ENCODE measurements at regions not wholly inside any gene's neighbourhood (a gene's known extent, or its start where the extent isn't known, plus 50 kb on each side); places are given as distances from the start of the nearest gene placed in this dataset.

DNA sequence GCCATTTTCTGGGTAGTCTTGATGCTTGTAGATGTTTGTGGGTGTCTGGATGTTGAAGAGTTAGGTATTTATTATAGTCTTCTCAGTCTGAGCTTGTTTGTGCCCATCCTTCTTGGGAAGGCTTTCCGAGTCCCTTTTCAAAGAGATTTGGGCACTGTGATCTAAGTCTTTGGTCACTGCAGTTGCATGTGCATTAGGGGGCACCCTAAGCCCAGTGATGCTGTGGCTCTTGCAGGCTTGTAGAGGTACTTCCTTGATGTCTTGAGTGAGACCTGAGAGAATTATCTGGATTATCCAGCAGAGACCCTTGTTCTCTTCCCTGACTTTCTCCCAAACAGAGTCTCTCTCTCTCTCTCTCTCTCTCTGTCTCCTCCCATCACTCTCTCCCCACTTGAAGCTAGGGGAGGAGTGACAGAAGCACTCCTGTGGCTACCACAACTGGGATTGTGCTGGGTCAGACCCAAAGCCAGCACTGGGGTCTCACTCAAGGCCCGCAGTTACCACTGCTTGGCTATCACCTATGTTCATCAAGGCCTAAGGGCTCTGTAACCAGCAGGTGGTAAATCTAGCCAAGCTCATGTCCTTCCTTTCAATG, 68.5 kb downstream of the TMCO5A start:
- TF ChIP-seq, protein P1, sequence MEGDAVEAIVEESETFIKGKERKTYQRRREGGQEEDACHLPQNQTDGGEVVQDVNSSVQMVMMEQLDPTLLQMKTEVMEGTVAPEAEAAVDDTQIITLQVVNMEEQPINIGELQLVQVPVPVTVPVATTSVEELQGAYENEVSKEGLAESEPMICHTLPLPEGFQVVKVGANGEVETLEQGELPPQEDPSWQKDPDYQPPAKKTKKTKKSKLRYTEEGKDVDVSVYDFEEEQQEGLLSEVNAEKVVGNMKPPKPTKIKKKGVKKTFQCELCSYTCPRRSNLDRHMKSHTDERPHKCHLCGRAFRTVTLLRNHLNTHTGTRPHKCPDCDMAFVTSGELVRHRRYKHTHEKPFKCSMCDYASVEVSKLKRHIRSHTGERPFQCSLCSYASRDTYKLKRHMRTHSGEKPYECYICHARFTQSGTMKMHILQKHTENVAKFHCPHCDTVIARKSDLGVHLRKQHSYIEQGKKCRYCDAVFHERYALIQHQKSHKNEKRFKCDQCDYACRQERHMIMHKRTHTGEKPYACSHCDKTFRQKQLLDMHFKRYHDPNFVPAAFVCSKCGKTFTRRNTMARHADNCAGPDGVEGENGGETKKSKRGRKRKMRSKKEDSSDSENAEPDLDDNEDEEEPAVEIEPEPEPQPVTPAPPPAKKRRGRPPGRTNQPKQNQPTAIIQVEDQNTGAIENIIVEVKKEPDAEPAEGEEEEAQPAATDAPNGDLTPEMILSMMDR (IDR thresholded peaks at IDR 0.05; ENCODE audit: low read depth, low read length), result peak; percentile 80
- DNase-seq (ENCODE audit: low read depth, low spot score), result peak; percentile 83
- H3K4me3 ChIP-seq (ENCODE audit: low read depth, low read length), result no peak overlapping the region
- in situ Hi-C loops (cut with HindIII; ENCODE audit: low sequenced_read_pairs), result no loop called here

DNA sequence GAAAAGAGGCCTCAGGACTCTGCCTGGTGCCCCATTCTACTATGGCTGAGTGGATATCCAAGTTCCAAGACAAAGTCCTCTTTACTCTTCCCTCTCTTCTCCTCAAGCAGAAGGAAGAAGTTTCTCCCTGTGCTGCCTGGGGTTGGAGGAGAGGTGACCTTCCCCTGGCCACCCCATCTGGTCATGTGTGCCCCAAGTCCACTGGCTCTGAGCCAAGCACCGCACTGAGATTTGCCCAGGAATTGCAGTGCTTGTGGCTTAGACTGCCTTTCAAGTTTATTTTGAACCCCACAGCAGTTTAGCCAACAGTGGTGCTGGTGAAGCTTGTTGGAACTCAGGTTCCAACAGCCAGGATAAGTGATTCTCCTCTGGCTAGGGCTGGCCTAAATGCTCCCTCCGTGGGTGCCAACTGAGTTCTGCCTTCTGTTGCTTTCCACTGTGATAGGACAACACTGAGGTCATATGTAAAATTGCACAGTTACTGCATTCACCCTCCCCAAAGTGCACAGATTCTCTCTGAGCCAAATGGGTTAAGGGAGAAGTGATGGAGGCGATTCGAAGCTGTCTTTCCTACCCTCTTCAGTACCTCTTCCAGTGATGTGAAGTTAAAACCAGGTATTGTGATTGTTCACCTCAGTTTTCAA, 69.9 kb downstream of the TMCO5A start:
- TF ChIP-seq, protein P1 (IDR thresholded peaks at IDR 0.05; ENCODE audit: low read depth, low read length), result no peak
- in situ Hi-C loops (cut with HindIII; ENCODE audit: low sequenced_read_pairs), result no loop called here
- no peak for DNase-seq (ENCODE audit: low read depth, low spot score)
- no peak overlapping the region for H3K4me3 ChIP-seq (ENCODE audit: low read depth, low read length)

DNA sequence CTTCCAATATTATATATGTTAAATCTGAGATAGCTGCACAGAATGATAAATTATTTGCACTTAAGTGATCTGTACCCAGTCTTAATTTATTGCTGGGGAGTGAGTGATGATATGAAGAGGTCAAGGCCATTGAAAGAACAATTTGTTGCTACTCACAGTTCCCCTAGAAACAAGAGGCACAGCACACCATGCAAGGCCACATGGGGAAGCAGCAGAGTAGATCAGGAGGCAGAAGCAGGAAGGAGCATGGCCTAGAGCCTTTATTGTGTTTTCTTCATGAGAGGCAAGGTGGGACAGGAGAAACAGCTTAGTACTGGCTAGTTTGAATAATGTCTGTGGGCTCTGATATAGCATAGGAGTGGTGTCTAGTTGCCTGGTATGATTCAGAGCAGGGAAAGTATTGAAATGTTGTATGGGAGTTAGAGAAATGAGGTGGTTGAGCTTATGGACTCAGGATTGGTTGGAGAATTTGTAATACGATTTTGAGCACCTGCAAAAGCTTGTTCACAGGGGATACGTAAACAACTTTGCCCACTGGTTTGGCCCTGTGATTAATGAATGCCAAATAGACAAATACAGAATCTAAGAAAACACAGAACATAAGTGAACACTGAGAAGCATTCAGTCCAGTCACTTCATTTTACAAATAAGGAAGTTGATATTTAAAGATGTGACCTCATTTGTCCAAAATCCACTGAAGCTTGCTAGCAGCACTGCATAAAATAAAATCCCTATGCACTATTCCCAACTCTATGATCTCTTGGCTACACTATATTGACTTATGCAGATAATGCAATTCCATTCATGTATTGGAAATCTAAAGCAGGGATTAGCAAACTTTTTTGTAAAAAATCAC, 71.7 kb downstream of the TMCO5A start:
- no peak overlapping the region for H3K4me3 ChIP-seq (ENCODE audit: low read depth, low read length)
- no peak for DNase-seq (ENCODE audit: low read depth, low spot score)
- TF ChIP-seq, protein P1 (IDR thresholded peaks at IDR 0.05; ENCODE audit: low read depth, low read length), result no peak
- in situ Hi-C loops (cut with HindIII; ENCODE audit: low sequenced_read_pairs), result no loop called here

DNA sequence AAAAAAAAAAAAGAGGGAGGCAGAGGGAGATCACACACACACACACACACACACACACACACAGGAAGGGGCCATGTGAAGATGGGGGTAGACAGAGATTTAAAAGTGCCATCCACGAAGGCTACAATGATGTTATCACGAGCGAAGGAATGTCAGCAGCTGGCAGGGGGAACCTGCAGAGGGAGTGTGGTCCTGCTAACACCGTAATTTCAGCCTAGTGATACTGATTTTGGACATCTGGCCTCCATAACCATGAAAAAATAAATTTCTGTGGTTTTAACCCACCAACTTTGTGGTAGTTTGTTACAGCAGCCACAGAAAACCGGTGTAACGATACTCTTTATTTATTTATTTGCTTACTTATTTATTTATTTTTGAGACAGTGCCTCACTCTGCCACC, 76.0 kb downstream of the TMCO5A start:
- in situ Hi-C loops (cut with HindIII; ENCODE audit: low sequenced_read_pairs), result no loop called here

DNA sequence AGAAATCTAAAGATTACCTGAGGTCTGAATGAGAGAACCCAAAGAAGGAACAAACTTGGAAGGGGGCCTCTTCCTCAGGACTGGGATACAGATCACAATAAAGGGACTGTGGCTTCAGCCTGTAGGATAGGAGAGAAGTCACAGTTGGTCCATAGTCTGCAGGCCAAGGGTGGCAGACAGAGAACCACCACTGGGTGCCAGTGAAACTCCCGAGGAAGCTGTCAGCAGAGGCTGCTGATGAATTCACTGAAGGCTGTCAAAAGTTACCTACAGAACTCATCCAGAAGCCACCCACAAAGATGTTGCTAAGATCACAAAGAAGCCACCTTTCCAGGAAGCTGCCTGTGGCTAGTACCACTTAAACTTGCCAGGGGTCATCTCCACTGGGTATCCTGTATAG, 78.5 kb downstream of the TMCO5A start:
- TF ChIP-seq, protein P1 (IDR thresholded peaks at IDR 0.05; ENCODE audit: low read depth, low read length), result no peak
- in situ Hi-C loops (cut with HindIII; ENCODE audit: low sequenced_read_pairs), result no loop called here
- H3K4me3 ChIP-seq (ENCODE audit: low read depth, low read length), result no peak overlapping the region
- DNase-seq (ENCODE audit: low read depth, low spot score), result no peak

More for the DNA sequence above, 76.0 kb downstream of the TMCO5A start:
- DNase-seq (ENCODE audit: low read depth, low spot score), result peak; percentile 29
- H3K4me3 ChIP-seq (ENCODE audit: low read depth, low read length), result no peak overlapping the region
- TF ChIP-seq, protein P1 (IDR thresholded peaks at IDR 0.05; ENCODE audit: low read depth, low read length), result peak; percentile 19

DNA sequence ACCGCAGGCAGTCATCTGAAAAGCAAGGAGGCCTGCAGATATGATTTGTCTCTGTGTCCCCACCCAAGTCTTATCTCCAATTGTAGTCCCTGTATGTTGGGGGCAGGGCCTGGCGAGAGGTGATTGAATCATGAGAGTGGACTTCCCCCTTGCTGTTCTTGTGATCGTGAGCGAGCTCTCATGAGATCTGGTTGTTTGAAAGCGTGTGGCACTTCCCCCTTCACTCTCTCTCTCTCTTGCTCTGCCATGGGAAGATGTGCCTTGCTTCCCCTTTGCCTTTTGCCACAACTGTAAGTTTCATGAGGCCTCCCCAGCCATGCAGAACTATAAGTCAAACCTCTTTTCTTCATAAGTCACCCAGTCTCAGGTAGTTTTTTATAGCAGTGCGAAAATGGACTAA, 83.3 kb downstream of the TMCO5A start:
- DNase-seq (ENCODE audit: low read depth, low spot score), result no peak
- in situ Hi-C loops (cut with HindIII; ENCODE audit: low sequenced_read_pairs), result no loop called here
- H3K4me3 ChIP-seq (ENCODE audit: low read depth, low read length), result no peak overlapping the region
- TF ChIP-seq, protein P1 (IDR thresholded peaks at IDR 0.05; ENCODE audit: low read depth, low read length), result no peak

Data from astrocyte of the spinal cord (primary cell).